Lower leg skin (tissue), 4 donors: ENCODE measurements at regions not wholly inside any gene's neighbourhood (a gene's known extent, or its start where the extent isn't known, plus 50 kb on each side); places are given as distances from the start of the nearest gene placed in this dataset.
"Not testable (repeated sequence)": the region's sequence is repeated elsewhere in the genome, so short reads cannot be mapped to it uniquely, and the experiment has no call there.

Source experiments
- DNase-seq, 2 donors: peaks; one replicate each; pipeline ENCODE4 v3.0.0-alpha.2; 2019; ENCODE audit warnings: low spot score in 2 of 2
- H3K4me3 ChIP-seq: fragments of 200-600 bp; sonication (generic); 2 replicates; pipeline ENCODE4 v1.5.1; 2017; ENCODE audit warnings: mild to moderate bottlenecking, low read depth; ENCODE audit not compliant: poor library complexity, severe bottlenecking
- WGBS, 2 donors: methylation state at CpG; one replicate each; pipeline ENCODE4 v1.1.5; 2018; 5-methylcytosine and 5-hydroxymethylcytosine counted together
- intact Hi-C: fragments of 100-400 bp; cut with DNase I; formaldehyde crosslinking; loops from one replicate; pipeline ENCODE4 v1.15.0; 2023; ENCODE audit warnings: low total_unique reads
- TF ChIP-seq, protein P1 (sequence below), 3 donors: fragments of 450-650 bp; IDR thresholded peaks; one replicate each; pipeline ENCODE4 v1.5.1; 2016; ENCODE audit warnings: antibody characterized with exemption in 3 of 3, mild to moderate bottlenecking in 3 of 3, moderate library complexity in 2 of 3

DNA sequence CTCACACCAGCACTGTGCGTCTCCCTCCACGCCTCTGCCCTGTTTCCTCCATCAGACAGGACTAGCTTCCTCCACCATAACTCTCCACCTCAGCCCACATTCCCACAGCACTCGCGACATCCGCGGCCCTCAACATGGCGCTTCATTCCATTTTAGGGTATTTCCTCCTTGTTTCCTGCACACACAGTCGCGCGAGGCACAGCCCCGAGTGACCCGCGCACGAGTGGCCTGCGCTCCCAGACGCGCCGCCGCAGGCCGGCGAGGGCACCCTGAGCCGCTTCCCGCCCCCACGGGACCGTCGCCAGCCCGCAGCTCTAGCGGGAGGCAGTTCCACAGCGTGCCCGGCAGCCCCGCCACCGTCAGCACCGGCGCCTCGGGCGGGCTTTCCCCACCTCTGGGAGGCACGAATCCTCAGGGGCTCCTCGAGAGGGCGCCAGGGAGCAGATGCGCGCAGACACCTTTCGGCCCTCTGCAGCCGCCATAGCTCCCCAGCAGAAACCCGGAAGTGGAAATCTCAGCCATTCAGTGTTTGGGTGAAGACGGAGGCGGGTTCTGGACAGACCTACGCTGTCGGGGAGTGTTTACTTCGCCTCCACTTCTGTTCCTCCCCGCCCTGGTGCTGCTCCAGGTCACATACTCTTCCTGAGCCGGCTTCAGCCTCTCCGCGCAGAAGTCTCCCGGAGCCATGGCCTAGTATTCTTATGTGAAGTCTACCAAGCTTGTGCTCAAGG is 136.6 kb downstream of the FOXD4L6 start:
- 6 to 14% methylated on average over 54 of the region's 54 CpGs for WGBS, 2 donors
- peak overlapping the region; percentile 81 for H3K4me3 ChIP-seq
- peak; percentile 99 for DNase-seq
- intact Hi-C loops = not testable (repeated sequence)
- TF ChIP-seq, protein P1, sequence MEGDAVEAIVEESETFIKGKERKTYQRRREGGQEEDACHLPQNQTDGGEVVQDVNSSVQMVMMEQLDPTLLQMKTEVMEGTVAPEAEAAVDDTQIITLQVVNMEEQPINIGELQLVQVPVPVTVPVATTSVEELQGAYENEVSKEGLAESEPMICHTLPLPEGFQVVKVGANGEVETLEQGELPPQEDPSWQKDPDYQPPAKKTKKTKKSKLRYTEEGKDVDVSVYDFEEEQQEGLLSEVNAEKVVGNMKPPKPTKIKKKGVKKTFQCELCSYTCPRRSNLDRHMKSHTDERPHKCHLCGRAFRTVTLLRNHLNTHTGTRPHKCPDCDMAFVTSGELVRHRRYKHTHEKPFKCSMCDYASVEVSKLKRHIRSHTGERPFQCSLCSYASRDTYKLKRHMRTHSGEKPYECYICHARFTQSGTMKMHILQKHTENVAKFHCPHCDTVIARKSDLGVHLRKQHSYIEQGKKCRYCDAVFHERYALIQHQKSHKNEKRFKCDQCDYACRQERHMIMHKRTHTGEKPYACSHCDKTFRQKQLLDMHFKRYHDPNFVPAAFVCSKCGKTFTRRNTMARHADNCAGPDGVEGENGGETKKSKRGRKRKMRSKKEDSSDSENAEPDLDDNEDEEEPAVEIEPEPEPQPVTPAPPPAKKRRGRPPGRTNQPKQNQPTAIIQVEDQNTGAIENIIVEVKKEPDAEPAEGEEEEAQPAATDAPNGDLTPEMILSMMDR (IDR thresholded peaks at IDR 0.05) = peak in 1 of 3 donors; percentile 12

DNA sequence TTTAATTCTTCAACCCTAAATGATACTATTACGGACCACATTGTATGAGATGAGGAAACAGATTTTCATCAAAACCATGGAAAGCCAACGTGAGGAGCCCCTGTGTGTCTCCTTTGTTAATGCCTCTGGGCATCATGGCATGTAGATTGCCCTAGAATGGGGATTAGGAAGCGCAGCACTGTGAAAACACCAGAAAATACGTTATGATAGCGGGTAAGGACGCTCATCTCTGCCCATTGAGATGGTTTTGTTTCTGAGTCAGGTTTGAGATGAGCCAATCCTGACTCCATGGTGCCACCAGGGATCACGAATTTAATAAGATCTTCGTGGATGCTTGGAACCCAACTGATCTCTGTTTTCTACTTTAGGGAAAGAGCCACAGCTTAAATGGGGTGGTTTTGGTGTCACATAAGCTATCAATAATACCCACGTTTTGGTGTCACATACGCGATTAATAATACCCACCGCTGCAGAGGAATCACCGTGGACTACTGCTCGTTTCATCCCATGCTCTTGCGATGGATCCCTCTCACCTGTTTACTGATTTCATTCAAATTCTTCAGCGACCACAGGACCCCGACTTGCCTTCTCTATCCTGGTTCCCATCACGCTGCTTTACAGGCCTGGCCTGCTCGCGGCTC is 137.3 kb downstream of the FOXD4L6 start:
- intact Hi-C loops, DNase-seq: not testable (repeated sequence)
- WGBS, 2 donors = 46 to 49% methylated on average over 20 of the region's 20 CpGs
- H3K4me3 ChIP-seq = peak overlapping the region; percentile 81

GRCh38 chr9:40986332-40986731 is 142.1 kb downstream of the FOXD4L6 start:
- WGBS, 2 donors = 83 to 86% methylated on average over 2 of the region's 2 CpGs
- H3K4me3 ChIP-seq, DNase-seq, intact Hi-C loops: not testable (repeated sequence)

DNA sequence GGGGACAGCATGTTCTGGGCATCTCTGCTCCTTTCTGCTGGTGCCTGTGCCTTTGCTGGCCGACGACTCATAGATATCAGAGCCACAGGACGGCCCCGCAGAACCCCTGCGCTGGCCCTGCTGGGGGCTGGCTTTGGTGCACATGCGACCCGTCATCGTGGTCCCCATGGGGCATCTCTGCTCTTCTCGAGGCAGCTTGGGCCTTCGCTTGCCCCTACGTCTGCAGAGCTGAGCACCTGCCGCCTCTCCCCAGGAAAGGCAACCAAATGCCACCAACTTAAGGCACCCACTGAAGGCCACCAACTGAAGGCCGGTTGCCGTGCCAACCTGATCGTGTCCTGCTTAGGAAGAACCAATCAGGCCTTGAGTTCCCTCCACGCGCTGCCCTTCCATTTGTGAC is 153.1 kb downstream of the FOXD4L6 start:
- DNase-seq, H3K4me3 ChIP-seq, intact Hi-C loops: not testable (repeated sequence)
- WGBS, 2 donors = 96% methylated on average over 17 of the region's 17 CpGs

DNA sequence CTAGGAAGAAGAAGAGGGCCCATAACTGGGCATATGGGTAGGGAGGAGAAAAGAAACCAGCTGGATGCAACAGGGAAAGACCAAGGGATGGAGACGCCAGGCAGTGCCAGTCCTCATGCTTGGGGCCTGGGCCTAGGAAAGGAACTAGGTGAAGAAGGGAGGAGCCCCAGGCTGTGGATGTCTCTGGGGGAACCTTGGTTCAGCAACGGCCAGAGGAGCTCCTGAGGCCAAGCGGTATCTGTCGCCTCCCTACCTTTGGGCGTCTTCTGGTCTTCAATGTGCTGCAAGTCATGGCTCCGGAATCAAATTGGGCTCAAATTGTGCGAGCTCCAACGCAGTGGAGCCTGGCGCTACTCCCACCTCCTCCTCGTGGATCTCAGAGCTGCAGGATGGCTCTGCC is 153.6 kb downstream of the FOXD4L6 start:
- WGBS, 2 donors = 93 to 97% methylated on average over 9 of the region's 10 CpGs
- DNase-seq, intact Hi-C loops, H3K4me3 ChIP-seq: not testable (repeated sequence)

DNA sequence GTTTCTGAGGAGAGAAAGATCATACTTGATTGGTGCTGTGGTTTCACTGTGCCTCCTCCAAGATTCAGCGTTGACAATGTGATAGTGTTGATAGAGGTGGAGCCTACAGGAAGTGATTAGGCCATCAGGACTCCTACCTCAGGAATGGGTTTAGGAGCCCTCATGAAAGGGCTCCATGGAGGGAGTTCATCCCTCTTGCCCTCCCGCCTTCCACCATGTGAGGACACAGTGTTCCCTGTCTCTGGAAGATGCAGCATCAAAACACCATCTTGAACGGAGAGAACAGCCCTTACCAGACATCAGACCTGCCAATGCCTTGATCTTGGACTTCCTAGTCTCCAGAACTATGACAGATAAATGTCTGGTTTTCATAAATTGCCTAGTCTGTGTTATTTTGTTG is 156.7 kb downstream of the FOXD4L6 start:
- H3K4me3 ChIP-seq, DNase-seq, intact Hi-C loops: not testable (repeated sequence)
- whole genome bisulfite sequencing, 2 donors = 70 to 82% methylated on average over 3 of the region's 3 CpGs

DNA sequence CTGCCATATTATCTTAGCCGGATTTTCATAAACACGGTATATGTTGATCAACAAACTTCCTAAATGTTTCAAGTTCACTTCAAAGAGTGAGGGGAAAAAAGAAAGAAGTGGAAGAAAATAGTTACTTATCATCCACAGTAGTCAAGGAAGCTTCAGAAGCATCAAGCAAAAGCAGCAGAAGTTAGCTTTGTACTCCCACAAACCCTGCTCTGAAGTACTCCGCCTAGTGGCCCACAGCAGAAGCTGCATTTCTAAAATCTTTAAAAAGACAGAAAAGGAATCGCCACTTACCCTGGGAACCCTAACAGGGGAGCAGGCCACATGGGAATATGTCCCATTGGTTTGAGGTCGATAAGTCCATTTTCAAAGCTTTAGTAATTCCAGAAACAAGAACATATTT is 158.1 kb downstream of the FOXD4L6 start:
- DNase-seq = not testable (repeated sequence)

DNA sequence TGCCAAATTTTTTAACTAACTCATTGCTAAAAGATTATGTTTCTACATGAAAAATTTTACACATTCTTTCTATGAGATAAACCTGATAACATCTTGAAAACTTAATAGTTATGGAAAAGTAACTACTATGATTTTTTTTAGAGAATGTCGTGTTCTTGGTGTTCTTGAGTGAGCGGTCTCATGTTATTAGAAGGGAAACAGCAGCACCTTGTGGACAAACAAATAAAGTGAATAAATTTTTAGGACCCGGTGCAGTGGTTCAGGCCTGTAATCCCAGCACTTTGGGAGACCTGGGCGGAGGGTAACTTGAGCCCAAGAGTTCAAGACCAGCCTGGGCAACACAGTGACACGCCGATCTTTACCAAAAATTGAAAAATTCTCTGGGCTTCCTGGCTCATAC is 166.0 kb downstream of the FOXD4L6 start:
- WGBS, 2 donors = 60 to 68% methylated on average over 3 of the region's 6 CpGs
- intact Hi-C loops, DNase-seq, H3K4me3 ChIP-seq: not testable (repeated sequence)

More for the DNA sequence above, 158.1 kb downstream of the FOXD4L6 start:
- intact Hi-C loops, H3K4me3 ChIP-seq: not testable (repeated sequence)
- whole genome bisulfite sequencing, 2 donors = 55 to 59% methylated on average over 5 of the region's 5 CpGs

DNA sequence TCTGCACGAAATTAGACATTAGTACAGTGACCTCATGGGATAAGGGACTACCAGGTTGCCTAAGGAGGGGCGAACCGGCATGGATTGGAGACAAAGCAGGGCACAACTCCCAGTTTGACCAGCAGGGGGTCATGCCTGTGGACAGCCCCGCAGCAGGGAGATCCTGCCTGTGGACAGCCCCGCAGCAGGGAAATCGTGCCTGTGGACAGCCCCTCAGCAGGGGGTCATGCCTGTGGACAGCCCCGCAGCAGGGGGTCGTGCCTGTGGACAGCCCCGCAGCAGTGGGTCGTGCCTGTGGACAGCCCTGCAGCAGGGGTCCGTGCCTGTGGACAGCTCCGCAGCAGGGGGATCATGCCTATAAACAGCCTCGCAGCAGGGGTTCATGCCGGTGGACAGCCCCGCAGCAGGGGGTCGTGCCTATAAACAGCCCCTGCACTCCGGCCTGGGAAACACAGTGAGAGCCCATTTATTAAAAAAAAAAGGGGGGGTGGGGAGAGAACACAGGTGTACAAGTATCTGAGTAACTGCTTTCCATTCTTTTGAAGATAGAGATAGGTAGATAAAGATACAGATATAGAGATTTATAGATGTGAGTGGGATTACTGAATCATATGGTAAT is 176.5 kb downstream of the FOXD4L6 start:
- WGBS, 2 donors = 90 to 94% methylated on average over 16 to 17 of the region's 17 CpGs
- DNase-seq, intact Hi-C loops: not testable (repeated sequence)

GRCh38 chr9:40946228-40946627 is 182.3 kb downstream of the FOXD4L6 start:
- WGBS, 2 donors = 92 to 96% methylated on average over 8 of the region's 8 CpGs
- H3K4me3 ChIP-seq, DNase-seq, intact Hi-C loops: not testable (repeated sequence)

More for the DNA sequence above, 176.5 kb downstream of the FOXD4L6 start:
- not testable (repeated sequence) for H3K4me3 ChIP-seq

- H3K4me3 ChIP-seq, intact Hi-C loops, DNase-seq: not testable (repeated sequence)
- WGBS, 2 donors = 64 to 68% methylated on average over 4 of the region's 4 CpGs
Observed at GRCh38 chr9:40942730-40943129, 185.8 kb downstream of the FOXD4L6 start.

- 93 to 100% methylated on average over 1 of the region's 1 CpG for WGBS, 2 donors
- H3K4me3 ChIP-seq, intact Hi-C loops, DNase-seq: not testable (repeated sequence)
Observed at GRCh38 chr9:40939888-40940209, 188.6 kb downstream of the FOXD4L6 start.

GRCh38 chr9:40939201-40939887 is 189.1 kb downstream of the FOXD4L6 start:
- intact Hi-C loops, H3K4me3 ChIP-seq: not testable (repeated sequence)
- peak in 1 of 2 donors; percentile 75 for DNase-seq
- WGBS, 2 donors = 85% methylated on average over 15 of the region's 15 CpGs
